Dermis blood vessel endothelial cell (primary cell): ENCODE measurements at regions not wholly inside any gene's neighbourhood (a gene's known extent, or its start where the extent isn't known, plus 50 kb on each side); places are given as distances from the start of the nearest gene placed in this dataset.

Source experiments
- DNase-seq: peaks from one replicate; pipeline ENCODE4 v3.0.0; 2010

DNA sequence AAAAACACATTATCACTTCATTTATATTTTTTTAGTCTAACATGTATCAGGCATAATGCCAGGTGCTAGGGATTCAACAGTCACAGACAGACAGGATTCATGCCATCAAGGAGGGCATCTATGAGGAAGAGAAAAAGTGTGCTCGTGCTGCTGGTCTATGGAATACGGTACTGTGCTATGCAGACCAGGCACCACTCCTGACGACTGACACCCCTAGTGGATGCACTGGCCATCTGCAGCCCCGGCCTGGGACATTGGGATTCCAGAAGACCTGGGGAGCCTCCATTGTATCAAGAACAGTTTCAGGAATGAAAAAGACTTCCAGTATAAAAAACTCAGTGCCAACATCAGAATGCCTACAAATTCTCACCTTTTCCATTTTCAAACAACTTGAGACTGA is 94.0 kb downstream of the KLF12 start:
- peak; percentile 62 for DNase-seq

DNA sequence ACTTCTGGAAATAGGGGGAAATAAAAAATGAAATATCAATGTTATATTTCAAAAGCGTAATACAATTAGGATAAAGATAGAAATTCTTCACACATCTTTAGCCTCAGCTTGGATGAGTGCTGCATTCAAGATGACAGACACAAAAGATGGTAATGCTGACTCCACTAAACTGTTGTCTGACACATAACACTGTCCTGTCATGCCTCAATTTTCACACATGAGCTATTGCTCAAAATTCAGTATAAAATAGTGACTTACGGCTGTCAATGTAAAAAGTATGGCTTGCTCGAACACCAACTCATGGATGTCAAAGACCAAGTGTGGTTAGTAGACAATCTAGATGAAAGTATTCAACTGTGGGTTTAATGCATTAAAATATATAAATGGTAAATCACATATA is 94.5 kb downstream of the KLF12 start:
- no peak for DNase-seq

DNA sequence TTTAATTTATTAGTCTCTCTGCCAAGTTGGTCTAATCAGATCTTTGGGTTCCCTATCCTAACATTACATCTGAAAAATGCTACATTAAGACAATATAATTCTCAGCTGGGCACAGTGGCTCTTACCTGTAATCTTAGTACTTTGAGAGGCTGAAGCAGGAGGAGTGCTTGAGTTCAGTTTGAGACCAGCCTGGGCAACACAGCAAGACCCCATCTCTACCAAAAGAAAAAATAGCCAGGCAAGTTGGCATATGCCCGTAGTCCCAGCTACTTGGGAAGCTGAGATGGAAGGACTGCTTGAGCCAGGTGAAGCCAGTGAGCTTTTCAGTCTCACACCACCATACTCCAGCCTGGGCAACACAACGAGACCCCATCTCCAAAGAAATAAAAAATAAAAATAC is 95.0 kb downstream of the KLF12 start:
- DNase-seq: no peak

DNA sequence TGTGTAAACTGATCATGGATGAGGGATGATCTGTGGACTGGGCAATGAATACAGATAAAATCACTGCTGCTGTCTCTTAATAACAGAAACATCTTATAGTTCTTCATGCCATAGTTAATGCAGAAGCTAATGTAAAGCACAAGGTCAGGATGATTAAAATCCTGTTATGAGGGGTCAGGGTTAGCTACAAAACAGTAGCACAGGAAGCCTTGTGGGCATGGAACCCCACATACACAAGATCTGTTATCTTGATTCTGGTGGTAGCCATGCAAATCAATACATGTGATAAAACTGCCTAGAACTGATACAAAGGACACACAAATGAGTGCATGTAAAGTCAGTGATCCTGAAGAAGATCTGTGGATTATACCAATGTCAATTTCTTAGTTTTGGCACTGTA is 96.4 kb downstream of the KLF12 start:
- DNase-seq: no peak

DNA sequence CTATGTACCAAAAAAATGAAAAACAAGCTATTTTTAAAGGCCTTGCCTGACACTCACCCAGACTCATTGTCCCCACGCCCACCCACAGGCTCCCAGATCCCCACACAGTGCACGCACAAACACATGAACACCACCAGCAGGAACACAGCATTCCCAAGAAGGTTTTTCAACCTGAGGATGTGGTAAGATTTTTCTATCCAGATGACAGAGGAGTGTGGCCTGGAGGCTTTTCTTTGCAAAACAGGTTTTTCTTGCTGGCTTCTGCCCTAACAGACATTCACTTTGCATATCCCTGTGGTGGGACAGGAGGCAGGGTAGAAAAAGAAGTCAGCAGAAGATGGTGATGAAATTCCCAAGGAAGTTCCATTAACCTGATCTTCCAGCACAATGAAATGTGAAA is 97.8 kb downstream of the KLF12 start:
- no peak for DNase-seq

DNA sequence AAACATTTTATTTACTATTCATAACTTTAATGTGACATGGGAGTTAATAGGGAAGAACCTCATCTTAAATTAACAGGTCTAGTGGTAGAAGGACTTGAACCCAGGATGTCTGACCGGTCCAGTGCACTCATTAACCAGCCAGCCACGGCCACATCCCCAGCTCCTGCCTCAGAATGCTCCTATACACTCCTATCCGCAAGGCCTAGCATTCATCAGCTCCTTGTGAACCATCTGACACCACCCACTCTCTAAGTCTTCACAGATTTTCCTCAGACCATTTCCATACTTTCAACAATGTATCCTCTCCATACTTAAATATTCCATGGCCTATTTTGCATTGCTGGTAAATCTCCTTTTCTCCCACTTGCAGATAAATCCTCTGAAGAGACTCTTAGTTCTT is 98.3 kb downstream of the KLF12 start:
- no peak for DNase-seq

DNA sequence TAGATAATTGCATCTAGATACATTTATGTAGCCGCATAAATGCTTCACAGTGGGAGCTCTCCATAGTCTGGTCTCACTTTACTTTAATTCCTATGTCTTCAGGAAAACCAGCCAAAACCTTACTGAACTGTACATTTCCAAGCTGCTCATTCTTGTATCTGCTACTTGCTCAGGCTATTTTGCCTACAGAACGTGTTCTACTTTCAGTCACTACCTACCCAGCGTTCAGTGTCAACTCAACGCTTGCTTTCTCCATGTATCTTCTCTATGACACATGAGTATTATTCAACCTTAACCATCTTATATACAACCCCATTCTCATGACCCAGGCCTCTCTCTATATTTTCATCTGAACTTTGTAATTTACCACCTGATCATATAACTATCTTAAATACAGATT is 101.9 kb downstream of the KLF12 start:
- DNase-seq: no peak

DNA sequence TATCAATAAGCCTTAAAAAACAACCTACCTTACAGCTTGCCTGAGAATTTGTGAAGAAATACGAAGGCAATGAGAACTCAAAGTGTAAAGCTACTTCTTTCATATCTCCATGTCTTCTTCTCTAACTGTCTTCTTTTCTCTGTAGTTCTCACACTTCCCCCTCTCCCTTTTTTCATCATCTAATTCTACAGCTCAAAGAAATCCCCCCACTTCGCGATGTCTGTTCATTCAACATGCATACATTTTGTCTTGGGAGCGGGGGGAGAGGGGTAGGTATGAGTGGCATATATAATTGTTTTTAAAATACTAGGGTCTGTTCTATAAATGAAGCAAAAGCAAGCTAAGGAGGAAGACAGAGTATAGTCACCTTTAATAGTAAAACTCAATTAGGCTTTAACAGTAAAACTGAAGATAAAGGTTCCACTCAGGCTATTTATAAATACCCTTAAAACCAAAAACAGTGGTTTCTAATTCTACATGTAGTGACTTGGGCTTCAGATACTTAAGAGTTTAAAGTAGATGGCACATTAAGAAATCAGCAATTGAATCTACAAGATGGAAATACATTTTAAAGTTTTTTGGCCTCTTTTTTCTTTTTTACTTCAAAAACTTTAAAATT is 106.9 kb downstream of the KLF12 start:
- DNase-seq: no peak

DNA sequence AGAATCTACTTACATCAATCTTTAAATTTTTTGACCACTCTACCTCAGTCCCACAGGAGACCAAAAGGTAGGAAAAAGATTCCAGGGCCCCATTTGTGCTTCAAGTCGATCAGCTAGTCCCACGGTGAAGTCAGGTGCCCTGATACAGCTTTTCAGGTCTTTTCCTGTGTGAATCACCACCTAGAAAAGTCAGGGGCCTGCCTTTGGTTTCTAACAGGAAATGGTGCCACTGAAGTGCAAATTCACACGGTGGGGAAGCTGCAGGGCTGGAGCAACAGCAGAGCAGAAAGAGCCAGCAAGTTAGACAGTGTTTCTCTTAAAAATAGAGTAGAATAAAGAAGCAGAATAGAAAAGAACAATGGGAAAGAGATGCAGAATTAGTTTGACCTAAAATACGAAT is 107.5 kb downstream of the KLF12 start:
- peak; percentile 74 for DNase-seq

DNA sequence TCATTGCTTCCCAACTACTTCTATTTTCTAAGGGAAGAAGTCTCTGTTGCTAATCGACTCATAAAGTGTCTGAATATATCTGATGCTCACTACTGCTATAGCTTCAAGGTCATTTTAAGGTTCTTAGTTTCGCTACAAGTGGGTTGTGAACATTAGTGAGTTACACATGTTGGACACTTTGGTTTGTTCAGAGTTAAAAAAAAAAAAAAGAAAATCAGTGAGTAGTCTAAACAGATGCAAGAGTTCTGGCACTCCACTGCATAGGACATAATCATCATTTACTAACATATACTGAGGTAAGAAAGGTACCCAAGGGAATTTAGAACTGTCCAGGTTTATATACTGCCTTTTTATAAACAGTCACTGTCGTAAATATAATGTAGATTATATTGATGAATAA is 108.8 kb downstream of the KLF12 start:
- DNase-seq: no peak

DNA sequence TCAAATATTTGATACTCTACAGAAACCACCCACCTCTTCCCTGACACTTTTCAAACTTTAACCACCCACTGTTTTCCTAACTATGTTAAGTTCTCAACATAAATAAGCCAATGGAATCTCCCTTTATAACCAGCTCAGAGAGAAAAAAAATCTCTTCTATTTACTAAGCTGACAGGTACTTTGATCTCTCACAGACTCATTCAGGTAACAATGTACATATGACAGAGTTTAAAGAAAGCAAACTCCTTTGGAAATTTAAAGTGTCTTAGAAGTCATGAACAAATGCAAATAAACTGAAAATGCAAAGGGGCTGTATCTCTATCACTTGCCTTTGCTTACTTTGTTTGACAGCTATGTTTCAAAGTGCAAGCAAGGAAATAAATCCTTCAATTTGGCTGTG is 109.3 kb downstream of the KLF12 start:
- DNase-seq: no peak

DNA sequence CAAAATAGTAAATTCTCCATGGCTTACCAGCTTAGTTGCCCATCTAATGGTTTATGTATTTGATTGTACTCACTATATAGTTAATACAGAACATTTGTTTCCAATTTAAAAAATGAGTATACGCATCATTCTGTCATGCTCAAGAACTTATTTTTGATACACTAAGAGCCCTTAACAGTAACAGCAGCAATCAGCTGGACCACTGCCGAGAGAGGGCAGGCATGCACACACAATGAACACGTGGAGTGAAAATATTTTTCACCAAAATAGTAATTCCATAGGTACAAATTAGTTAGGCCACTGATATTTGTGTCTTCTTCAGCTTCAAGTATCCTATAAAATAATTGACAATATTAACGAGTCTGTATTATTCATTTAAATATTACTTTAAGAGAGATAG is 109.9 kb downstream of the KLF12 start:
- DNase-seq: no peak

DNA sequence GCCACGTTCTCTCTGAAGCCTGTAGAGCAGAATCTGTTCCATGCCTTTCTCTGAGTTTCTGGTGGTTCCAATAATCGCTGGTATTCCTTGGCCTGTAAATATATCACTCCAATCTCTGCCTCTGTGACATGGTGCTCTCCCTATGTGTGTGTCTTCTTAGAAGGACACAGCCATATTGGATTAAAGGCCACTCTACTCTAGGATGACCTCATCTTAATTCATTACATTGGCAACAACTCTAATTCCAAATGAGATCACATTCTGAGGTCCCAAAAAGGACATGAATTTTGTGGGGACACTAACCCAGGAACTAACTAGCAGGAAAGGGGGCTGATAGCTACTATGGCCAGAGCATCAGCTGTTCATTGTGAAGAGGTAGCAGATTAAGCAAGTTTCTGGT is 110.7 kb downstream of the KLF12 start:
- no peak for DNase-seq

DNA sequence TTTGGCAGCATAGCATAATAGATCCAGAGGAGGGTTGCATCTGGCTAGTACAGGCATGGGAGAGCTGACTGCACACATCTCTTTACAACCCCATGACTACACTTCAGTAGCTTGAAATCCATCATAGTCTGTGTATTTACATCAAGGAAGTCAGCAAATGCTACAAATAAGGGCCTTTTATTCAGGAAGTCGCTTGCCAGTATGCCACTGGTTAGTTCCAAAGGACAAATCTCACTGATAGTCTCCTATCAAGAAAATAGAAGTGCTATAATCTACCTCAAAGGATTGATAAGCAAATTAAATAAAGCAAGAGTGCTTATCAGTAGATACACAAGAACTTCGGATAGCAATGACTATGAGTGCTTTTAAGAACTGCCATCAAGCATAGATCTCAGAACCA is 112.7 kb downstream of the KLF12 start:
- DNase-seq: no peak

DNA sequence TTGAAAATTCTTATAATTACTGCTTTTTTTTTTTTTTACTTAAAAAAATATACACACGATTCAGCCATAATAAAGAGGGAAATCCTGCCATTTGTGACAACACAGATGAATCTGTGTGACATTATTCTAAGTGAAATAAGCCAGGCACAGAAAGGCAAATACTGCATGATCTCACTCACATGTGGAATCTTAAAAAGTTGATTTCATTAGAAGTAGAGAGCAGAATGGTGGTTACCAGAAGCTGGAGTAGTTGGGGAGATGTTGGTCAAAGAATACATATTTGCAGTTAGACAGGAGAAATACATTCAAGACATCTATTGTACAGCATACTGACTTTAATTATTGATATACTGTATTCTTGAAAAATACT is 116.2 kb downstream of the KLF12 start:
- no peak for DNase-seq

DNA sequence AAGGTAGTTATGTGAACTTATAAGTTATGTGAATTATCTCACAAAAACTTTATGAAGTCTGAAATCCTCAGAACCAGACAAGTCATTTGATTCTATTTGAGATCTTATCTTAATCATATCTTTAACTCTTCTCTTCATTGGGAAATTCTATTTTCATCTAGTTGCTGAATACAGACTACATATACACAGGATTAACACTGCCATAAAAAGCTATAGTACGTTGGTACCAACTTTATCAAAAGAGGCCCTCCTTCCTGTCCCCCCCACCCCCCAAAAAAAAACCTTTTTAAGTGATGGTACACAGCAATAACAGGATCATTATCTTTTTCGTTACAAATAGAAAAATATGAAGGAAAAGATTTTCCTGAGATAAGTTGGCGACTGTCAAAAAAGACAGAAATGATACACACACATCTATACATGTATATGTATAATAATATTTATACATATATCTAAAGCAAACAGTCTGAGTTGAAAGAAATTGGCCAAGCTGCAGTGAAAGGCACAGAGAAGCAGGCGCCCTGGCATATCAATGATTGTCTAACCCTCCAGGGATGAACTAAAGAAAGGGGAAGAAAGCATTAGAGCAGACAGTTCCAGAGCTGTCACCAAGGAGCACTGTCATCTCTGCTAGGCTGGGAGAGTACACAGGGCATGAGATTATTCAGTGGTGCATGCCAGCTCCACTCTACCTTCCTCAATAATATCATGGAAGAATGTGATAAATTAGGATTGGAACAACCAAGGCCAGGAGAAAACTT is 116.7 kb downstream of the KLF12 start:
- no peak for DNase-seq

DNA sequence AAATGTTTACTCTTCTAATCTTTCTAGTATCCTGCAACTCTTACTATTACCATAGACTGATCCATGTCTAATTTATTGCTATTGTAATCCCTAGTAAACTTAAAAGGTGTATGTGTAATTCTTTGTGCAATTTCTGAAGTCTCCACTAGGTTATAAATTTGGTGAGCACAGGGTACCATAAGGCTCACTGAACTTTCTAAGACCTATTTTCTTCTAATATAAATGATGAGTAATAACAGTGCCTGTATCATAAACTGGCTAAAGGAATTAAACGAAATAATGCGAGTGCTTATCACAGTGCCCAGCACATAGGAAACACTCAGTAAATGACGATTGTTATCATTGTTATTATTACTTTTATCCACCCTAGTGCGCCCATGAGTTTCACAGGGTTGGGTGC is 119.1 kb downstream of the KLF12 start:
- peak; percentile 25 for DNase-seq

DNA sequence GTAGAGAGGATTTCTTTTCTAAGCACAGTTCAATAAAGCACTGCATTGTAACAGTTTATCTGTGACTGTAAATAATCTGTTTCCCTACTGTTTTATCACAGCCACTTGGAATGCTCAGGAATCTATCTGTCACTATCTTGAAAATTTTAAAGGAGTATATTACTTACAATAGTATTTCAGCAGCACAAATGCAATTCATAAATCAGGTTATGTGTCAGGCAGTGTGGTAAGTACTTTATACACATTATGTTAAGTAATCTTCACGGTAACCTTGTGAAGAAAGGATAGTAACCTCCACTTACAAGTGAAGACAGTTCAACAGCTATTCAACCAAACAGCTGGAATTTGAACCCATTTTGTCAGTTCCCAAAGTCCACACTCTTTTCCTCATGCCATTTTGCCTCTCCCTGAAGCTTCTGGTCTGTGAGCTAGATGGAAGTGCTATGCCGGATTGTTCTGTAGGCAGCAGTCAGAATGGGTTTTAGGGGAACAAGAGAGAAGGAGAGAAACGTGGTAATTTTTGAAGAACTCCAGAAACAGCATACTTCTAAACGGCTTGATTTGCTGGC is 125.0 kb downstream of the KLF12 start:
- no peak for DNase-seq

DNA sequence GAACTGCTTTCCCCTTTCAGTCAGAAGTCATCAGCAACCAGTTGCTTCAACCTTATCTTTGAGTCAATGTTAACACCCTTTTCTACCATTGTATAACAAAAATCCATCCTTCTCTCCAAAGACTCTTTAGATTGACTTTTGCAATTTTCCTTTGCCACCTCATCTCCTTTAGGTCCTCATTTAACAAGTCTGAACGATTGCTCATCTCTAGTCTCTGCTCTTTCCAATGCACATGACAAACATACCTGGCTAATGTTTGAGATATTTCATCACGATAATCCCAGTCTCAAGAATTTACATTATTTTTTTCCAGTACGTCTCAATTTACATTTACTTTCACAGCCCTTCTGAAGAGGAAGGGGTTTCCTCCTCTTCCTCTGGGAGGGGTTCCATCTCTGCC is 127.5 kb downstream of the KLF12 start:
- no peak for DNase-seq

DNA sequence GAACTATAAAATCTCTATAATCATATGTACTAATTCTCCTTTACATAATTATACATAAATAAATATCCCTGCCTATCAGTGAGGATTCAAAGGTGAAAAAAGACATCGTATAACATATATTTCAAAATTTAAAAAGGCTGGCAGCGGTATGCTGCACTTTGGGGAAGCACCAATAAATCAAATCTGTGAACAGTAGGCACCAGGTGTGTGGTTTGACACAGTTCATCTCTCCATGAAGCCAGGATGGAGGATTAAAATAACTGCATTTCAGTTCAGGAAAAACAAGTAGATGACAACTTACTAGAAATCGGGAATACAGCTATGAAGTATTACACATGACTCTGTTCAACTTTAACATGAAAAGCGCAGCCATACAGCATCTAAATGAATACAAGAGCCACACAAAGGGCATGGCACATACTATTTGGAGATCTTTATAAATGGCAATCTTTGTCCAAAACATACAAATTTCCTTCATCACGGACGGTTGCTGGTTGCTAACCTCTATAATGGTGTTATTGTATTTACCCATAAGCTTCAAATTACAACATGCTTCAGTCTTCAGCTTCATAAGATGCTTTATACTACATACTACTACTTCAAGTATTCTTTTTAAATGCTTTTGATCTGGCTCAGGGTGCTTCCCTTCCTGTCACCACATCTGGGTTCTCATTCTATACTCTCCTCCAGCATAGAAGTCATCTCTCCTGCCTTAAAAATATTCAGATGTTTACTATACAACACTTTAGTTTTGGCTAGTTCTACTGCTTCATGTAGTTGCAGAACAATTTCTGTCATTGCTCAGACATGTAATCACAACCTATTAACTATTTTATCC is 128.7 kb downstream of the KLF12 start:
- no peak for DNase-seq

DNA sequence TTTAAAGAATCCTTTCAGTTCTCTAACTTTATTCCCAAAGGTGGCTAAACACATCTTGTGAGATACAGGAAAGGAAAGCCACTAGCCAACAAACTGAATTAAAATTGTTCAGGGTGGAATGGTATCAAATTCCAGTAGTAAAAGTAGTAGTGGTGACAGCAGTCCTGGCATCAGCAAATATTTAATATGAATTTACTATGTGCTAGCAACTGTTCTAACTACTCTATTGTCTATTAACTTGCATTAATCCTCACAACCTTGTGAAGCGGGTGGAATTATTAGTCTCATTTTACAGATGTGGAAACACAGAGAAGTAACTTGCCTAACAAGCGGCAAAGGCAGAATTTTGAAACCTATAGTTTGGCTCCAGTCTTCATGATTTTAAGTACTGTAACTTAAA is 130.1 kb downstream of the KLF12 start:
- no peak for DNase-seq

DNA sequence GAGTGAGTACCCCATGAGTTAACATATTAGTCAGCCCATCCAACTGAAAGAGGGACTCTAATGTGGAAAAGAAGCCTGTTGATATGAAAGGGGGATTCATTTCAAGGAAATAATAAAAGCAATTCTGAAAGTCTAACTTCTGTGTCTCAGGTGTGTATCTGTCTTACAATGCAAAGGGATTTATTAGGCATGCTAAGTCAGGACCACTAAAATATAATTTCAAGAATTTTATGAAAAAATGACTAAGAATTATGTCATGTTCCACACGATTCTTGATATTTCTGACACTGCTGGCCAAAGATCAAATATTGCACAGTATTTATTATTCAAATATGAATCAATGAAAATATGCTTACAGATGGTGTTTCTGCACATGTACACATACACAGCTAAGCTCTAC is 130.8 kb downstream of the KLF12 start:
- DNase-seq: no peak

DNA sequence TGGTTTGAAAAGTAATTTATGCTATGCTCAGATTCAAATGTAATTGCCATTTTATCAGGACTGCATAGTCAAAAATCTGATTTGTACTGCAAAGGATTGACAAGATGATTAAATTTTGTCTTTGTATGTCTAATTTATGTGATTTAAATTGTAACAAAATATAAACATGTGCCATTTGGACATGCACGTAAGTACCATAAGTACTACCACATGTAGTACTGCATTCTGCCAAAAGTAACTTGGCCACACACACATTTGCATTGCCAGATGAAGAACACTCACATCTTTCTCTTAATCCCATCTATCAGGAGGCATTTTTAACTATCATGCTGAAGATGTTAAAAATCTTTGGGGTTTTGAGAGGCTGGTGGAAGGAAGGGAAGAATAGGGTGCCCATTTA is 133.3 kb downstream of the KLF12 start:
- DNase-seq: no peak

DNA sequence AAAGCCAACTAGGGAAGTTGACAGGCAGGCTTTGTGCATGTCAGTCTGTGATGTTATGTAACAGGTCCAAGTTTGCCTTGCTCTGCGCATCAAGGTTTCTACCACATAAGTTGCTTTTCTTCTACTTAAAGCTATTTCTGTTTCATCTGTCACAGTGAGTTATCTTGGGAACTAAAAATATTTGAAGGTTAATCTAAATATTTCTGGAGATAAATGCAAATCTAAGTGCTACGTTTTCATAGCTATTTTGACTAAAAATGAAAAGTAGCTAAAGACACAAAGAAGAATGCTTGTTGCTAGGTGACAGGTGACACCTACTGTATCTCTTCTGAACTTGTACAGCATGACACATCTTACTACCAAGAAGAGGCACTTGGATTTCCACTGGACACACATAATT is 135.6 kb downstream of the KLF12 start:
- no peak for DNase-seq
